HCT116 (cell line): ENCODE measurements at regions not wholly inside any gene's neighbourhood (a gene's known extent, or its start where the extent isn't known, plus 50 kb on each side); places are given as distances from the start of the nearest gene placed in this dataset.

Experiments
- ATAC-seq: fragments of 200-7000 bp; cut with Tn5 transposase; 2 replicates; pipeline ENCODE4 v1.9.1; 2020; ENCODE audit warnings: mild to moderate bottlenecking, moderate library complexity
- BruUV-seq: library from RNA; stranded (reverse); fragments of 400-500 nt; replicated peaks from 2 replicates; lab custom pipeline; 2021; lab: Mats Ljungman, UMichigan
- CTCF ChIA-PET: fragments of 300-600 bp; sonication (Branson Sonifier 250); formaldehyde crosslinking; loops from one replicate; lab custom pipeline; 2021; ENCODE audit warnings: antibody characterized with exemption; lab: Charles Lee
- POLR2A ChIA-PET: fragments of 300-600, 350-600 bp; sonication (Branson Sonifier 250); formaldehyde crosslinking; loops from one replicate; lab custom pipeline; 2021; ENCODE audit warnings: antibody characterized with exemption; lab: Charles Lee
- RAD21 ChIA-PET, 2 experiments: fragments of 300-600 bp; sonication (Branson Sonifier 250); formaldehyde crosslinking; loops; one replicate each; lab custom pipeline; 2023; ENCODE audit warnings: low total read pairs in 2 of 2; ENCODE audit not compliant: uncharacterized antibody in 2 of 2, unreplicated experiment in 2 of 2, low non-redundant PET in 1 of 2; lab: Charles Lee
- DNase-seq: peaks from one replicate; pipeline ENCODE4 v3.0.0-alpha.2; 2010; ENCODE audit warnings: low read depth, low spot score
- H2AFZ ChIP-seq: fragments of 200-600 bp; shearing (Covaris generic), sonication (generic); 2 replicates; pipeline ENCODE4 v1.6.1; 2017; ENCODE audit warnings: low read depth, mixed run types, mixed read lengths, antibody characterized with exemption, low read length; ENCODE audit not compliant: poor library complexity, severe bottlenecking
- H3K27ac ChIP-seq: 2 replicates; pipeline ENCODE4 v1.5.1; 2012; ENCODE audit warnings: low read depth, low read length
- H3K27me3 ChIP-seq: fragments of 200-600 bp; sonication (generic); 2 replicates; pipeline ENCODE4 v1.6.1; 2016; ENCODE audit warnings: mixed run types, low read length, mixed read lengths; ENCODE audit not compliant: insufficient read depth
- H3K36me3 ChIP-seq, 2 experiments: fragments of 200-500 bp in 1 of 2; fragments of 200-600 bp in 1 of 2; sonication (Bioruptor generic) in 1 of 2; sonication (generic) in 1 of 2; 2 replicates each; pipeline versions ENCODE4 v1.5.1 to v1.6.1; 2014 to 2016; ENCODE audit warnings: low read length in 2 of 2, inconsistent platforms in 1 of 2, mixed read lengths in 1 of 2, mixed run types in 1 of 2; ENCODE audit not compliant: insufficient read depth in 2 of 2, control insufficient read depth in 1 of 2
- H3K4me1 ChIP-seq, 2 experiments: fragments of 200-600 bp in 1 of 2; sonication (generic) in 1 of 2; 2 replicates each; pipeline versions ENCODE4 v1.5.1 to v1.6.1; 2012 to 2017; ENCODE audit warnings: low read length in 2 of 2, inconsistent platforms in 1 of 2, mild to moderate bottlenecking in 1 of 2, mixed read lengths in 1 of 2, mixed run types in 1 of 2, moderate library complexity in 1 of 2; ENCODE audit not compliant: insufficient read depth in 2 of 2, control insufficient read depth in 1 of 2
- H3K4me2 ChIP-seq: fragments of 200-600 bp; sonication (generic); 2 replicates; pipeline ENCODE4 v1.6.1; 2017; ENCODE audit warnings: mixed run types, low read length, mixed read lengths
- H3K4me3 ChIP-seq, 2 experiments: fragments of 200-600 bp in 1 of 2; sonication (generic) in 1 of 2; replicated peaks in 1 of 2; 2 replicates each; pipeline ENCODE4 v1.5.1; 2011 to 2016; ENCODE audit warnings: low read length in 2 of 2, control low read depth in 1 of 2, low read depth in 1 of 2, mild to moderate bottlenecking in 1 of 2, mixed read lengths in 1 of 2, mixed run types in 1 of 2
- H3K79me2 ChIP-seq: fragments of 200-600 bp; sonication (generic); 2 replicates; pipeline ENCODE4 v1.6.1; 2017; ENCODE audit warnings: mild to moderate bottlenecking, mixed run types, low read length, moderate library complexity, mixed read lengths; ENCODE audit not compliant: insufficient read depth
- H3K9ac ChIP-seq: fragments of 200-600 bp; sonication (generic); 2 replicates; pipeline ENCODE4 v1.6.1; 2016; ENCODE audit warnings: low read length, mixed read lengths
- H3K9me2 ChIP-seq: fragments of 200-600 bp; sonication (generic), shearing (Covaris generic); 2 replicates; pipeline ENCODE4 v1.6.1; 2017; ENCODE audit warnings: mixed run types, mild to moderate bottlenecking, moderate library complexity; ENCODE audit not compliant: insufficient read depth
- H3K9me3 ChIP-seq, 2 experiments: fragments of 200-500 bp in 1 of 2; fragments of 200-600 bp in 1 of 2; sonication (Bioruptor generic) in 1 of 2; sonication (generic) in 1 of 2; 2 replicates each; pipeline ENCODE4 v1.6.1; 2014 to 2017; ENCODE audit warnings: low read length in 2 of 2, mixed read lengths in 2 of 2, inconsistent platforms in 1 of 2, low read depth in 1 of 2, mild to moderate bottlenecking in 1 of 2, mixed run types in 1 of 2, moderate library complexity in 1 of 2; ENCODE audit not compliant: control insufficient read depth in 1 of 2, insufficient read depth in 1 of 2
- H4K20me1 ChIP-seq: fragments of 200-600 bp; sonication (generic), shearing (Covaris generic); 2 replicates; pipeline ENCODE4 v1.6.1; 2017; ENCODE audit warnings: mixed run types, mild to moderate bottlenecking, moderate library complexity; ENCODE audit not compliant: insufficient read depth
- CBX3 ChIP-seq: IDR thresholded peaks from 2 replicates; pipeline ENCODE4 v1.6.1; 2012; ENCODE audit warnings: low read depth
- CEBPB ChIP-seq: IDR thresholded peaks from 2 replicates; pipeline ENCODE4 v1.6.1; 2012; ENCODE audit warnings: low read depth
- CTCF ChIP-seq, 3 experiments: fragments of 200-600 bp in 1 of 3; sonication (generic) in 1 of 3; IDR thresholded peaks in 2 of 3; conservative IDR thresholded peaks in 1 of 3; 2 replicates each; pipeline ENCODE4 v1.5.1; 2012 to 2017; ENCODE audit warnings: low read depth in 2 of 3, low read length in 2 of 3, antibody characterized with exemption in 1 of 3, borderline replicate concordance in 1 of 3, control low read depth in 1 of 3, mild to moderate bottlenecking in 1 of 3, mixed read lengths in 1 of 3, mixed run types in 1 of 3, moderate library complexity in 1 of 3; ENCODE audit not compliant: insufficient read depth in 1 of 3
- ELF1 ChIP-seq: IDR thresholded peaks from 2 replicates; pipeline ENCODE4 v1.6.1; 2012; ENCODE audit warnings: low read depth, borderline replicate concordance
- EZH2 ChIP-seq: fragments of 200-600 bp; sonication (generic); IDR thresholded peaks from 2 replicates; pipeline ENCODE4 v1.6.1; 2017; ENCODE audit warnings: antibody characterized with exemption, mixed run types
- EZH2phosphoT487 ChIP-seq: fragments of 200-600 bp; IDR thresholded peaks from 2 replicates; pipeline ENCODE4 v1.6.1; 2018; ENCODE audit warnings: antibody characterized with exemption, borderline replicate concordance
- FOSL1 ChIP-seq: IDR thresholded peaks from 2 replicates; pipeline ENCODE4 v1.6.1; 2012; ENCODE audit warnings: low read depth
- JUND ChIP-seq: IDR thresholded peaks from 2 replicates; pipeline ENCODE4 v1.6.1; 2012
- MAX ChIP-seq: IDR thresholded peaks from 2 replicates; pipeline ENCODE4 v1.6.1; 2012
- POLR2A ChIP-seq: IDR thresholded peaks from 2 replicates; pipeline ENCODE4 v1.7.0; 2011; ENCODE audit warnings: borderline replicate concordance; ENCODE audit not compliant: insufficient read depth, insufficient read length; ENCODE audit errors: extremely low read depth
- RAD21 ChIP-seq: IDR thresholded peaks from 2 replicates; pipeline ENCODE4 v1.6.1; 2012; ENCODE audit warnings: low read depth, mild to moderate bottlenecking
- REST ChIP-seq: IDR thresholded peaks from 2 replicates; pipeline ENCODE4 v1.6.1; 2012; ENCODE audit warnings: low read depth
- SIN3A ChIP-seq: IDR thresholded peaks from 2 replicates; pipeline ENCODE4 v1.6.1; 2012; ENCODE audit warnings: low read depth
- SP1 ChIP-seq: IDR thresholded peaks from 2 replicates; pipeline ENCODE4 v1.6.1; 2012; ENCODE audit warnings: low read depth
- TCF7L2 ChIP-seq: IDR thresholded peaks from 2 replicates; pipeline ENCODE4 v1.7.0; 2011; ENCODE audit warnings: borderline replicate concordance, inconsistent platforms; ENCODE audit not compliant: insufficient read depth, insufficient read length; ENCODE audit errors: extremely low read depth
- intact Hi-C: fragments of 100-400 bp; cut with micrococcal nuclease; formaldehyde crosslinking; loops from 2 replicates; pipeline ENCODE4 v1.10.0; 2022
- TF ChIP-seq, protein P1 (sequence below): IDR thresholded peaks from 2 replicates; pipeline ENCODE4 v1.6.1; 2012

- no peak for TF ChIP-seq EZH2phosphoT487
- no peak for TF ChIP-seq FOSL1
- TF ChIP-seq, protein P1, sequence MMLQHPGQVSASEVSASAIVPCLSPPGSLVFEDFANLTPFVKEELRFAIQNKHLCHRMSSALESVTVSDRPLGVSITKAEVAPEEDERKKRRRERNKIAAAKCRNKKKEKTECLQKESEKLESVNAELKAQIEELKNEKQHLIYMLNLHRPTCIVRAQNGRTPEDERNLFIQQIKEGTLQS: no peak
- TF ChIP-seq RAD21: no peak
- ChIA-PET POLR2A (no interaction called here), CTCF (no interaction called here), RAD21 (no interaction called here)
- Histone ChIP-seq H3K9me2 (no peaks in the 10 kb centered on the region), H3K79me2 (no peaks in the 10 kb centered on the region), H3K9me3 (peaks cover 4 to 11% of the 10 kb centered on the region in 2 experiments; a peak in 2 of 4 replicates), H2AFZ (no peak overlapping the region), H3K4me1 (no peaks in the 10 kb centered on the region), H3K4me3 (no peak overlapping the region), H3K36me3 (no peaks in the 10 kb centered on the region), H3K9ac (no peak overlapping the region), H4K20me1 (no peaks in the 10 kb centered on the region), H3K27ac (no peak overlapping the region), H3K27me3 (no peaks in the 10 kb centered on the region), H3K4me2 (no peak overlapping the region)
- DNase-seq (no peak), ATAC-seq (no peak)
- intact Hi-C loops: no loop called here
- BruUV-seq: no TSS peak
These were observed 55.0 kb upstream of the CNTN5 start for GRCh38 chr11:98965775-98966174.

DNA sequence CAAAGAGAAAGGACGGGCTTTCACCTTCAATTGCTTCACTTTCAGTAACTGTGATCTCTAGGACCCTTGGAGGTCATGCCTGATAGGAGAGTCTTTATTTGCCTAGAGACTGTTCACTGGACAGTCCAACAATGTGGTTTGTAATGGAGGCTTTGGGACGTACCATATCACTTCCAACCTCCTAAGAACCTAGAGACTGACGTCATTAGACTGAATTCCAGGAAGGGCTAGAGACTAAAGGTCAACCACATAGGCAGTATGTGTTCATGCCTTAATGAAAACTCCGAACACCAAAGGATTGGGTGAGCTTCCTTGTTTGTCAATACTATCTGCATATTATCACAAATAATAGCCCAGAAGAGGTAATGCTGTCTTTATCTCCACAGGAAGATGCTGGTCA lies 53.7 kb upstream of the CNTN5 start:
- RAD21 ChIA-PET: no interaction called here
- no peak for DNase-seq
- CTCF ChIA-PET: no interaction called here
- no peak overlapping the region for H3K4me2 ChIP-seq
- no peaks in the 10 kb centered on the region for H3K4me1 ChIP-seq
- no peaks in the 10 kb centered on the region for H3K9me2 ChIP-seq
- intact Hi-C loops: no loop called here
- ATAC-seq: no peak
- no peak overlapping the region for H3K9ac ChIP-seq
- no peaks in the 10 kb centered on the region for H3K79me2 ChIP-seq
- H3K4me3 ChIP-seq: no peak overlapping the region
- no peak overlapping the region for H3K27ac ChIP-seq
- H3K36me3 ChIP-seq: no peaks in the 10 kb centered on the region
- H4K20me1 ChIP-seq: no peaks in the 10 kb centered on the region
- H2AFZ ChIP-seq: no peak overlapping the region
- POLR2A ChIA-PET: no interaction called here
- H3K9me3 ChIP-seq: peaks cover 4 to 11% of the 10 kb centered on the region in 2 experiments; a peak in 2 of 4 replicates
- BruUV-seq: no TSS peak
- H3K27me3 ChIP-seq: no peaks in the 10 kb centered on the region
- TF ChIP-seq EZH2 (no peak), SIN3A (no peak), JUND (no peak), ELF1 (no peak), POLR2A (no peak), CEBPB (no peak), RAD21 (no peak), FOSL1 (no peak), CTCF (IDR thresholded peaks at IDR 0.05 in 2 of 3, conservative IDR thresholded peaks at IDR 0.05 in 1 of 3; ENCODE audit: borderline replicate concordance in 1 of 3, insufficient read depth in 1 of 3, low read depth in 2 of 3, low read length in 2 of 3) (no peak), SP1 (no peak), MAX (no peak), EZH2phosphoT487 (no peak), CBX3 (no peak), REST (no peak), TCF7L2 (no peak)
- TF ChIP-seq, protein P1: no peak
